Tibial artery (tissue), 4 donors: ENCODE measurements at regions not wholly inside any gene's neighbourhood (a gene's known extent, or its start where the extent isn't known, plus 50 kb on each side); places are given as distances from the start of the nearest gene placed in this dataset.
A peak's percentile ranks its signal among the peaks of the same experiment; 100 is the strongest.
"Not testable (repeated sequence)": the region's sequence is repeated elsewhere in the genome, so short reads cannot be mapped to it uniquely, and the experiment has no call there.

Experiments used
- DNase-seq, 2 donors: peaks; one replicate each; pipeline ENCODE4 v3.0.0-alpha.2; 2019
- H3K27ac ChIP-seq, 2 donors: fragments of 200-600 bp; sonication (generic) in 1 of 2; 1 replicate in 1 of 2; 2 replicates in 1 of 2; pipeline ENCODE4 v1.5.1; 2018 to 2019; ENCODE audit warnings: mild to moderate bottlenecking in 1 of 2
- H3K27me3 ChIP-seq, 2 donors: fragments of 200-600 bp; sonication (generic) in 1 of 2; one replicate each; pipeline versions ENCODE4 v1.5.1 to v1.6.0; 2016 to 2019
- H3K36me3 ChIP-seq, 3 donors: fragments of 200-600 bp; sonication (generic) in 2 of 3; one replicate each; pipeline ENCODE4 v1.5.1; 2016 to 2019; ENCODE audit warnings: mild to moderate bottlenecking in 2 of 3
- H3K4me1 ChIP-seq, 4 donors: fragments of 200-600 bp; sonication (generic) in 2 of 4; 1 replicate in 3 of 4; 2 replicates in 1 of 4; pipeline ENCODE4 v1.5.1; 2016 to 2019
- H3K4me3 ChIP-seq, 2 donors: fragments of 200-600 bp; sonication (generic) in 1 of 2; 1 replicate in 1 of 2; 2 replicates in 1 of 2; pipeline ENCODE4 v1.5.1; 2018 to 2019; ENCODE audit warnings: mild to moderate bottlenecking in 2 of 2
- H3K9me3 ChIP-seq, 3 donors: fragments of 200-600 bp; sonication (generic) in 1 of 3; one replicate each; pipeline ENCODE4 v1.5.1; 2016 to 2019
- CTCF ChIP-seq, 2 experiments: fragments of 200-600 bp in 1 of 2; fragments of 450-650 bp in 1 of 2; IDR thresholded peaks; one replicate each; pipeline ENCODE4 v1.5.1; 2017 to 2019; ENCODE audit warnings: antibody characterized with exemption in 2 of 2, mild to moderate bottlenecking in 1 of 2, moderate library complexity in 1 of 2
- intact Hi-C: fragments of 100-400 bp; cut with DNase I; formaldehyde crosslinking; loops from one replicate; pipeline ENCODE4 v1.15.0; 2023; ENCODE audit warnings: low total_unique reads

- no peak for DNase-seq
- no peak overlapping the region for H3K27ac ChIP-seq
- no peaks in the 10 kb centered on the region for H3K27me3 ChIP-seq
- TF ChIP-seq CTCF (IDR thresholded peaks at IDR 0.05), result no peak
- no peaks in the 10 kb centered on the region for H3K4me1 ChIP-seq
- H3K9me3 ChIP-seq, result no peaks in the 10 kb centered on the region
- intact Hi-C loops, result no loop called here
- H3K36me3 ChIP-seq, result no peaks in the 10 kb centered on the region
- H3K4me3 ChIP-seq, result no peak overlapping the region
Observed at GRCh38 chr15:36185438-36185837, 394.0 kb upstream of the CDIN1 start.

- H3K27ac ChIP-seq, result no peak overlapping the region
- no peak overlapping the region for H3K4me3 ChIP-seq
- H3K27me3 ChIP-seq, result no peaks in the 10 kb centered on the region
- no peak for TF ChIP-seq CTCF (IDR thresholded peaks at IDR 0.05)
- DNase-seq, result no peak
- no peaks in the 10 kb centered on the region for H3K9me3 ChIP-seq
- no peaks in the 10 kb centered on the region for H3K36me3 ChIP-seq
- H3K4me1 ChIP-seq, result no peaks in the 10 kb centered on the region
- intact Hi-C loops, result no loop called here
Observed at GRCh38 chr15:36185845-36186244, 393.6 kb upstream of the CDIN1 start.

GRCh38 chr15:36186376-36186775 is 393.1 kb upstream of the CDIN1 start:
- intact Hi-C loops, result no loop called here
- no peak overlapping the region for H3K4me3 ChIP-seq

GRCh38 chr15:36191459-36191858 is 388.0 kb upstream of the CDIN1 start:
- no peak for TF ChIP-seq CTCF (IDR thresholded peaks at IDR 0.05)
- no peak overlapping the region for H3K4me3 ChIP-seq
- no peak overlapping the region for H3K27ac ChIP-seq
- no peaks in the 10 kb centered on the region for H3K36me3 ChIP-seq
- no peaks in the 10 kb centered on the region for H3K9me3 ChIP-seq
- no peaks in the 10 kb centered on the region for H3K27me3 ChIP-seq
- no peak for DNase-seq
- H3K4me1 ChIP-seq, result no peaks in the 10 kb centered on the region
- intact Hi-C loops, result no loop called here

More at GRCh38 chr15:36186376-36186775, 393.1 kb upstream of the CDIN1 start:
- no peak for DNase-seq
- no peak overlapping the region for H3K27ac ChIP-seq
- no peaks in the 10 kb centered on the region for H3K36me3 ChIP-seq
- no peaks in the 10 kb centered on the region for H3K27me3 ChIP-seq
- no peaks in the 10 kb centered on the region for H3K9me3 ChIP-seq
- H3K4me1 ChIP-seq, result no peaks in the 10 kb centered on the region
- no peak for TF ChIP-seq CTCF (IDR thresholded peaks at IDR 0.05)

GRCh38 chr15:36195361-36196007 is 383.9 kb upstream of the CDIN1 start:
- H3K9me3 ChIP-seq, intact Hi-C loops, H3K4me3 ChIP-seq, H3K27ac ChIP-seq, H3K27me3 ChIP-seq, DNase-seq, H3K36me3 ChIP-seq, H3K4me1 ChIP-seq: not testable (repeated sequence)

- Histone ChIP-seq H3K9me3 (no peaks in the 10 kb centered on the region), H3K4me3 (no peak overlapping the region), H3K27me3 (no peaks in the 10 kb centered on the region), H3K4me1 (no peaks in the 10 kb centered on the region), H3K36me3 (no peaks in the 10 kb centered on the region), H3K27ac (no peak overlapping the region)
- peak in 1 of 2 experiments; percentile 11 for TF ChIP-seq CTCF (IDR thresholded peaks at IDR 0.05)
- intact Hi-C loops, result no loop called here
- no peak for DNase-seq
Observed at GRCh38 chr15:36208868-36209582, 370.4 kb upstream of the CDIN1 start.
